ENCODE measurements at regions not wholly inside any gene's neighbourhood (a gene's known extent, or its start where the extent isn't known, plus 50 kb on each side); places are given as distances from the start of the nearest gene placed in this dataset.
"Not testable (repeated sequence)": the region's sequence is repeated elsewhere in the genome, so short reads cannot be mapped to it uniquely, and the experiment has no call there.

DNA sequence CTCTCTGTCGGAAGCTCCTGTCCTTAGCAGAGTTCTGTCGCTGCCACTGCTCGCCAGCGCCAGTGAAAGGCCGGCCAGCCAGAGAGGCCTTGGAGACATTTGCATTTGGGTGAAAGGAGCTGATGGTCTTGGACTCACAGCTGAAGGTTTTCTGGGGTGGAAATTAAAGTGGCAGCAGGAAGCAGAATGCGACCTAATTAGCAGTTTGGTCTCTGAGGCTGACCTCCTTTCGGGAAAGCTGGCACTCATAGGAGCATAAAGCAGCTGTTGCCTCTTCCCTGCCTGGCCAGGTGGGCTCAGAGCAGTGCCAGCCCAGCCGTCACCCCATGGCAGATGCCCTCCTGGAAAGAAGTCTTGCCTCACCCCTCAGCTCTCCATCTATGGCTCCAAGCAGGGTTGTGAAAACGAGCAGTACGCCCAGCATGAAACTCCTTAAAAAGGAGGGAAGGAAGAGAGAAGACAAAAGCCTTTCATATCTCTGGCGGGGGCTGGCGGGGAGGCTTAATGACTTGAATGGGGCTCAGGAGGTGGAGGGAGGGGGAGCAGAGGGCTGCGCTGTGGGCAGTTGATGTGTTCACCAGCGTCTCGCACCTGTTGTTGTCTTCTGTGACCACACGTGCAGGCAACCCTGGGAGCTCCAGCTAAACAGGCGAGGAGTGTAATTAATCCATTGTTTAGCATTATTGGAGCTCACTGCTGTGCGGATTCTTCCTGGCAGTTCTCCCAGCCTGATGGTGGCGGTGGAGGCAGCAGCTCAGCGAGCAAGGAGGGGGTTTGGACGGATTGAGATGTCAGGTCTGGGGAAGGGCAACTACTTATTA lies 264.0 kb downstream of the MID1IP1 start:
- H3K4me1 Mint-ChIP-seq (ENCODE audit: low read depth) = no peaks in the 10 kb centered on the region

GRCh38 chrX:39067866-39068265 lies 266.6 kb downstream of the MID1IP1 start:
- Mint-ChIP-seq H3K27me3 (ENCODE audit: insufficient read depth) (peaks cover 10% of the 10 kb centered on the region), H3K27ac (no peak overlapping the region), H3K4me3 (no peak overlapping the region), H3K9me3 (no peaks in the 10 kb centered on the region), H3K36me3 (ENCODE audit: low read depth) (no peaks in the 10 kb centered on the region), H3K4me1 (ENCODE audit: low read depth) (no peaks in the 10 kb centered on the region)
- no peak for DNase-seq
- TF ChIP-seq, protein P1, sequence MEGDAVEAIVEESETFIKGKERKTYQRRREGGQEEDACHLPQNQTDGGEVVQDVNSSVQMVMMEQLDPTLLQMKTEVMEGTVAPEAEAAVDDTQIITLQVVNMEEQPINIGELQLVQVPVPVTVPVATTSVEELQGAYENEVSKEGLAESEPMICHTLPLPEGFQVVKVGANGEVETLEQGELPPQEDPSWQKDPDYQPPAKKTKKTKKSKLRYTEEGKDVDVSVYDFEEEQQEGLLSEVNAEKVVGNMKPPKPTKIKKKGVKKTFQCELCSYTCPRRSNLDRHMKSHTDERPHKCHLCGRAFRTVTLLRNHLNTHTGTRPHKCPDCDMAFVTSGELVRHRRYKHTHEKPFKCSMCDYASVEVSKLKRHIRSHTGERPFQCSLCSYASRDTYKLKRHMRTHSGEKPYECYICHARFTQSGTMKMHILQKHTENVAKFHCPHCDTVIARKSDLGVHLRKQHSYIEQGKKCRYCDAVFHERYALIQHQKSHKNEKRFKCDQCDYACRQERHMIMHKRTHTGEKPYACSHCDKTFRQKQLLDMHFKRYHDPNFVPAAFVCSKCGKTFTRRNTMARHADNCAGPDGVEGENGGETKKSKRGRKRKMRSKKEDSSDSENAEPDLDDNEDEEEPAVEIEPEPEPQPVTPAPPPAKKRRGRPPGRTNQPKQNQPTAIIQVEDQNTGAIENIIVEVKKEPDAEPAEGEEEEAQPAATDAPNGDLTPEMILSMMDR (IDR thresholded peaks at IDR 0.05) = no peak

More for the DNA sequence above, 264.0 kb downstream of the MID1IP1 start:
- Mint-ChIP-seq H3K9me3 (peaks cover 5% of the 10 kb centered on the region; the same call in 1 of the 2 replicates), H3K27me3 (ENCODE audit: insufficient read depth) (peaks cover 12% of the 10 kb centered on the region), H3K27ac (no peak overlapping the region), H3K36me3 (ENCODE audit: low read depth) (no peaks in the 10 kb centered on the region), H3K4me3 (no peak overlapping the region)
- TF ChIP-seq, protein P1 (IDR thresholded peaks at IDR 0.05) = no peak
- no peak for DNase-seq

- not testable (repeated sequence) for DNase-seq; H3K27me3 Mint-ChIP-seq (ENCODE audit: insufficient read depth); H3K27ac Mint-ChIP-seq; H3K9me3 Mint-ChIP-seq; H3K4me3 Mint-ChIP-seq; H3K4me1 Mint-ChIP-seq (ENCODE audit: low read depth); H3K36me3 Mint-ChIP-seq (ENCODE audit: low read depth)
Measured at GRCh38 chrX:39068634-39069033, 267.4 kb downstream of the MID1IP1 start.

DNA sequence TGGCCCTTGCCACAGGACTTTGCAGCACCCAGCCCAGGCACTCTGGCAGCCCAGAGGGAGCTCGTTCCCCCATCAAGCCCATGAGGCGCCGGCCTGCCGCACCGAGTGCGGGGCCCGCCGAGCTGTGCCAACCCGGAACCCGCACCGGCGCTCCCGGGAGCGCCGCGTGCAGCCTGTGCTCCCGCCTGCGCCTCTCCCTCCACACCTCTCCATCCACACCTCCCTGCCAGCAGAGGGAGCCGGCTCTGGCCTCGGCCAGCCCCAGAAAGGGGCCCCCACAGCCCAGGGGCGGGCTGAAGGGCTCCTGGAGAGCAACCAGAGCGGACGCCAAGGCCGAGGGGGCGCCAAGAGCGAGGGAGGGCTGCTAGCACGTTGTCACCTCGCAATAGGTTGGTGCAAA lies 268.8 kb downstream of the MID1IP1 start:
- no peak for DNase-seq
- Mint-ChIP-seq H3K9me3 (no peaks in the 10 kb centered on the region), H3K36me3 (ENCODE audit: low read depth) (no peaks in the 10 kb centered on the region), H3K4me1 (ENCODE audit: low read depth) (no peaks in the 10 kb centered on the region), H3K27ac (no peak overlapping the region), H3K27me3 (ENCODE audit: insufficient read depth) (peaks cover 4% of the 10 kb centered on the region), H3K4me3 (no peak overlapping the region)
- TF ChIP-seq, protein P1 (IDR thresholded peaks at IDR 0.05) = no peak

GRCh38 chrX:39073131-39073530 lies 271.9 kb downstream of the MID1IP1 start:
- no peaks in the 10 kb centered on the region for H3K9me3 Mint-ChIP-seq
- no peak overlapping the region for H3K4me3 Mint-ChIP-seq
- no peak for DNase-seq
- H3K27me3 Mint-ChIP-seq (ENCODE audit: insufficient read depth) = peaks cover 4% of the 10 kb centered on the region
- TF ChIP-seq, protein P1 (IDR thresholded peaks at IDR 0.05) = no peak
- no peak overlapping the region for H3K27ac Mint-ChIP-seq
- H3K4me1 Mint-ChIP-seq (ENCODE audit: low read depth) = no peaks in the 10 kb centered on the region
- H3K36me3 Mint-ChIP-seq (ENCODE audit: low read depth) = no peaks in the 10 kb centered on the region

- H3K4me3 Mint-ChIP-seq = no peak overlapping the region
- no peaks in the 10 kb centered on the region for H3K4me1 Mint-ChIP-seq (ENCODE audit: low read depth)
- no peak for DNase-seq
- H3K36me3 Mint-ChIP-seq (ENCODE audit: low read depth) = no peaks in the 10 kb centered on the region
- no peaks in the 10 kb centered on the region; the same call in 1 of the 2 replicates for H3K9me3 Mint-ChIP-seq
- TF ChIP-seq, protein P1 (IDR thresholded peaks at IDR 0.05) = no peak
- H3K27ac Mint-ChIP-seq = no peak overlapping the region
- peaks cover 5% of the 10 kb centered on the region; the same call in 1 of the 2 replicates for H3K27me3 Mint-ChIP-seq (ENCODE audit: insufficient read depth)
Measured at GRCh38 chrX:39096599-39096998, 295.3 kb downstream of the MID1IP1 start.

All from HFFc6 (cell line).